ENCODE measurements at regions not wholly inside any gene's neighbourhood (a gene's known extent, or its start where the extent isn't known, plus 50 kb on each side); places are given as distances from the start of the nearest gene placed in this dataset.

DNA sequence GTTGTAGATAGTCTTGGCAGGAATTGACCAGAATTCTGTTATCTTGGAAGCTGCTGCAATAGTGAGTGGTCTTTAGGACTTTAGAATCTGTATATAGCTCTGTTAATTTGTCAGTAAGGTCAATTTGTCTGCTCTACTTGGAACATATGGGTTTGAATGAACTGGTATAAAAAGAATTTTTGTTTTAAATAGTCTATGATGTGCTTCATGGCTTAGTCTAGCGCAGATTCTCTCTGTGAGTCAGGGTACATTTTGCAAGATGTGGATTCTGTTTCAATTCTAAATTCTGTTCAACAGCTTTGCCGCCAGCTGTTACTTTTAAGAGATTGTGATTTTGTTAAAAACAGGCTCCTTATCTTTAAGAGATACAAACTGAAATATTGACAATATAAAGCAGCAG lies 135.9 kb upstream of the AGBL1 start:
- TF ChIP-seq CTCF (IDR thresholded peaks at IDR 0.05; ENCODE audit: control extremely low read depth, extremely low read depth, low read depth, missing control alignments): no peak
- CTCF ChIA-PET: no interaction called here
- POLR2A ChIA-PET: no interaction called here
- no peak for DNase-seq (ENCODE audit: extremely low spot score)

DNA sequence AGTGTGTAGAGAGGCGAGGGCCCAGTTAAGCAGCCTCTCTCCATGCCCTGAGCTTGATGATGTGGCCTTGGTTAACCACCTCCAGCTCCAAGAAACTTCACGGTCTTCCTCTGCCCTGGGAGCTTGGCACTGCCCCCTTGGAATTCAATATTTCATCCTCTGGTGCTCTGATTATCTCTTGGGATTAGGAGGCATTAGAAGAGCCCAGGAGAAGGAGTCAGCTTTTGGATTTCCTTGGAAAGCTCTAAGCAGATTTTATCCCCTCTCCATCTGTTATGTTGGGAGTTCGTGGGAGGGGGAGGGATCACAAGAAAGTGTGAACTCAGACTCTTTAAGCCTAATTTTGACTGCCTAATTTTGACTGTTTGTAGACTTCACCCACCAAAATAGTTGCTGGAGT lies 132.7 kb upstream of the AGBL1 start:
- no peak for DNase-seq (ENCODE audit: extremely low spot score)
- ChIA-PET CTCF (interaction anchor here (0.9 to 1.6 kb wide), 3 partner anchors 9 to 39 kb away, joined by 3 to 6 read pairs (median 3); no protein-coding TSS in a partner anchor), POLR2A (no interaction called here)

GRCh38 chr15:85947936-85948335 lies 131.7 kb upstream of the AGBL1 start:
- CTCF ChIA-PET: no interaction called here
- no peak for DNase-seq (ENCODE audit: extremely low spot score)
- POLR2A ChIA-PET: no interaction called here
- no peak for TF ChIP-seq CTCF (IDR thresholded peaks at IDR 0.05; ENCODE audit: control extremely low read depth, extremely low read depth, low read depth, missing control alignments)

More for the DNA sequence above, 132.7 kb upstream of the AGBL1 start:
- no peak for TF ChIP-seq CTCF (IDR thresholded peaks at IDR 0.05; ENCODE audit: control extremely low read depth, extremely low read depth, low read depth, missing control alignments)

DNA sequence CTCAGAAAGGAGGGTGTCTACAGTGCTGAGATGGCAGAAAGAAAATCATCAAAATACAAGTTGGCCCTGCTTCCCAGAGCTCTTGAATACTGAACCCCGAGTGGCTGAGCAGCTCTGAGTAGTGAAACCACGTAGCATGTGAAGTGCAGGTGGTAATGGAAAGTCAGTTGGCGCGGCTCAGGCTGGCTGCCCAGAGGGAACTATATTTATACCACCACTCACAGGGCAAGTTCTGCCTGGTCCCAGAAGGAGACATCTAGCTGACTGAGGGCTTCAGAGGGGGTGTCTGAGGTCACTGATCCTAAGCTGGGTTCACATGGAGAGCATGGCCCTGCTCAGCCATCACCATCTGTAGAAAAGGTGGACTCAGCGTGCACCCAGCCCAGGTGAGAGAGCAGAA lies 129.6 kb upstream of the AGBL1 start:
- ChIA-PET POLR2A (no interaction called here), CTCF (interaction anchor here (1.3 kb wide), 1 partner anchor 9 kb away, joined by 3 read pairs; no protein-coding TSS in a partner anchor)
- TF ChIP-seq CTCF (IDR thresholded peaks at IDR 0.05; ENCODE audit: control extremely low read depth, extremely low read depth, low read depth, missing control alignments): no peak
- no peak for DNase-seq (ENCODE audit: extremely low spot score)

- no peak for TF ChIP-seq CTCF (IDR thresholded peaks at IDR 0.05; ENCODE audit: control extremely low read depth, extremely low read depth, low read depth, missing control alignments)
- ChIA-PET CTCF (no interaction called here), POLR2A (no interaction called here)
- no peak for DNase-seq (ENCODE audit: extremely low spot score)
Observed at GRCh38 chr15:85954586-85954985, 125.1 kb upstream of the AGBL1 start.

- no peak for DNase-seq (ENCODE audit: extremely low spot score)
- TF ChIP-seq CTCF (IDR thresholded peaks at IDR 0.05; ENCODE audit: control extremely low read depth, extremely low read depth, low read depth, missing control alignments): no peak
- CTCF ChIA-PET: interaction anchor here (1.8 kb wide), 1 partner anchor 9 kb away, joined by 6 read pairs; no protein-coding TSS in a partner anchor
- POLR2A ChIA-PET: no interaction called here
Observed at GRCh38 chr15:85955501-85956391, 123.9 kb upstream of the AGBL1 start.
